IMR-90 (cell line): ENCODE measurements at regions not wholly inside any gene's neighbourhood (a gene's known extent, or its start where the extent isn't known, plus 50 kb on each side); places are given as distances from the start of the nearest gene placed in this dataset.

Source experiments
- ATAC-seq: fragments of 200-7000 bp; cut with Tn5 transposase; 2 replicates; pipeline ENCODE4 v1.9.1; 2020; ENCODE audit warnings: low read depth, mild to moderate bottlenecking, moderate library complexity
- BruUV-seq: library from RNA; stranded (reverse); fragments of 400-500 nt; replicated peaks from 2 replicates; lab custom pipeline; 2021; lab: Mats Ljungman, UMichigan
- CTCF ChIA-PET: fragments of 300-600 bp; formaldehyde crosslinking; extraction: SDS; loops from one replicate; lab custom pipeline; 2021; ENCODE audit warnings: antibody characterized with exemption; lab: Yijun Ruan, JAX
- POLR2A ChIA-PET: fragments of 300-600 bp; sonication (Branson Sonifier 250); formaldehyde crosslinking; loops from one replicate; lab custom pipeline; 2022; ENCODE audit warnings: antibody characterized with exemption; ENCODE audit not compliant: unreplicated experiment; lab: Charles Lee
- DNase-seq: peaks from one replicate; pipeline ENCODE4 v3.0.0; 2013
- H2AFZ ChIP-seq: replicated peaks from 2 replicates; pipeline ENCODE3; 2013; ENCODE audit warnings: low read length, mild to moderate bottlenecking; ENCODE audit not compliant: poor library complexity
- H2AK5ac ChIP-seq: 2 replicates; pipeline ENCODE4 v1.6.1; 2013; ENCODE audit warnings: low read depth, low read length, inconsistent platforms
- H2AK9ac ChIP-seq: replicated peaks from 2 replicates; pipeline ENCODE3; 2013; ENCODE audit warnings: mild to moderate bottlenecking, low read depth, low read length, moderate library complexity; ENCODE audit not compliant: poor library complexity
- H2BK120ac ChIP-seq: 2 replicates; pipeline ENCODE4 v1.6.1; 2013; ENCODE audit warnings: low read depth, low read length, inconsistent platforms
- H2BK15ac ChIP-seq: 3 replicates; pipeline ENCODE4 v1.6.1; 2013; ENCODE audit warnings: low read depth, low read length, inconsistent platforms
- H2BK20ac ChIP-seq: 2 replicates; pipeline ENCODE4 v1.6.1; 2013; ENCODE audit warnings: low read depth, mild to moderate bottlenecking, inconsistent platforms, low read length, moderate library complexity
- H2BK5ac ChIP-seq: 2 replicates; pipeline ENCODE4 v1.6.1; 2013; ENCODE audit warnings: mild to moderate bottlenecking, low read depth, low read length, inconsistent platforms; ENCODE audit not compliant: poor library complexity, severe bottlenecking
- H3K14ac ChIP-seq: replicated peaks from 2 replicates; pipeline ENCODE4 v1.6.1; 2013; ENCODE audit warnings: low read depth, low read length, inconsistent platforms
- H3K18ac ChIP-seq: 2 replicates; pipeline ENCODE4 v1.6.1; 2013; ENCODE audit warnings: low read depth, low read length, control low read depth
- H3K23ac ChIP-seq: 2 replicates; pipeline ENCODE4 v1.6.1; 2013; ENCODE audit warnings: low read depth, low read length, inconsistent platforms
- H3K27ac ChIP-seq: 2 replicates; pipeline ENCODE4 v1.5.1; 2013; ENCODE audit warnings: mild to moderate bottlenecking, control low read depth, low read length; ENCODE audit not compliant: insufficient read depth
- H3K27me3 ChIP-seq: 2 replicates; pipeline ENCODE4 v1.6.1; 2013; ENCODE audit warnings: low read length; ENCODE audit not compliant: control insufficient read depth, insufficient read depth
- H3K36me3 ChIP-seq: 2 replicates; pipeline ENCODE4 v1.6.1; 2013; ENCODE audit warnings: low read length, mixed read lengths; ENCODE audit not compliant: control insufficient read depth, insufficient read depth
- H3K4ac ChIP-seq: 2 replicates; pipeline ENCODE4 v1.6.1; 2013; ENCODE audit warnings: low read depth, low read length, inconsistent platforms
- H3K4me1 ChIP-seq: 2 replicates; pipeline ENCODE4 v1.6.1; 2013; ENCODE audit warnings: low read length, mixed read lengths; ENCODE audit not compliant: control insufficient read depth, insufficient read depth
- H3K4me2 ChIP-seq: 2 replicates; pipeline ENCODE4 v1.6.1; 2013; ENCODE audit warnings: low read depth, mild to moderate bottlenecking, control low read depth, low read length, moderate library complexity
- H3K4me3 ChIP-seq: 2 replicates; pipeline ENCODE4 v1.5.1; 2013; ENCODE audit warnings: low read depth, mild to moderate bottlenecking, control low read depth, low read length, moderate library complexity; ENCODE audit not compliant: insufficient read depth
- H3K56ac ChIP-seq: 2 replicates; pipeline ENCODE4 v1.6.1; 2013; ENCODE audit warnings: low read length, inconsistent platforms; ENCODE audit not compliant: insufficient read depth; ENCODE audit errors: extremely low read depth
- H3K79me1 ChIP-seq, 2 experiments: 2 replicates each; pipeline ENCODE4 v1.6.1; 2013; ENCODE audit warnings: low read length in 2 of 2, inconsistent platforms in 1 of 2, low read depth in 1 of 2
- H3K9ac ChIP-seq: 2 replicates; pipeline ENCODE4 v1.6.1; 2013; ENCODE audit warnings: low read depth, low read length, control low read depth
- H3K9me1 ChIP-seq: 2 replicates; pipeline ENCODE4 v1.6.1; 2013; ENCODE audit warnings: low read length, inconsistent platforms; ENCODE audit not compliant: insufficient read depth
- H3K9me3 ChIP-seq: 2 replicates; pipeline ENCODE4 v1.6.1; 2013; ENCODE audit warnings: low read length; ENCODE audit not compliant: control insufficient read depth, insufficient read depth
- H4K20me1 ChIP-seq: 2 replicates; pipeline ENCODE4 v1.6.1; 2013; ENCODE audit warnings: low read length, inconsistent platforms; ENCODE audit not compliant: insufficient read depth
- H4K5ac ChIP-seq: 2 replicates; pipeline ENCODE4 v1.6.1; 2013; ENCODE audit warnings: mild to moderate bottlenecking, low read depth, low read length, control low read depth
- H4K8ac ChIP-seq, 2 experiments: 2 replicates each; pipeline ENCODE4 v1.6.1; 2013; ENCODE audit warnings: low read depth in 2 of 2, low read length in 2 of 2, control low read depth in 1 of 2, inconsistent platforms in 1 of 2
- H4K91ac ChIP-seq: 2 replicates; pipeline ENCODE4 v1.6.1; 2013; ENCODE audit warnings: low read depth, low read length, inconsistent platforms; ENCODE audit not compliant: insufficient read depth
- BHLHE40 ChIP-seq: fragments of 150-350 bp; IDR thresholded peaks from 2 replicates; pipeline ENCODE4 v1.6.1; 2016; ENCODE audit warnings: mild to moderate bottlenecking, low read depth, low read length
- CEBPB ChIP-seq: IDR thresholded peaks from 2 replicates; pipeline ENCODE4 v1.6.1; 2012; ENCODE audit warnings: low read depth, low read length, improper control_type of control experiment
- CHD1 ChIP-seq: IDR thresholded peaks from 2 replicates; pipeline ENCODE4 v1.6.1; 2012; ENCODE audit warnings: low read depth, low read length, improper control_type of control experiment
- FOS ChIP-seq: fragments of 150-350 bp; IDR thresholded peaks from 2 replicates; pipeline ENCODE4 v1.6.1; 2016; ENCODE audit warnings: low read depth, low read length
- MAFK ChIP-seq: IDR thresholded peaks from 2 replicates; pipeline ENCODE4 v1.6.1; 2012; ENCODE audit warnings: low read depth, low read length, improper control_type of control experiment
- MAZ ChIP-seq: IDR thresholded peaks from 2 replicates; pipeline ENCODE4 v1.6.1; 2012; ENCODE audit warnings: low read depth, mild to moderate bottlenecking, low read length, improper control_type of control experiment, moderate library complexity, borderline replicate concordance
- MXI1 ChIP-seq: IDR thresholded peaks from 2 replicates; pipeline ENCODE4 v1.6.1; 2012; ENCODE audit warnings: low read depth, mild to moderate bottlenecking, low read length, moderate library complexity, borderline replicate concordance
- NFE2L2 ChIP-seq: fragments of 150-350 bp; IDR thresholded peaks from 2 replicates; pipeline ENCODE4 v1.6.1; 2016; ENCODE audit warnings: low read depth, mild to moderate bottlenecking, low read length
- POLR2A ChIP-seq: IDR thresholded peaks from 2 replicates; pipeline ENCODE4 v1.6.1; 2012; ENCODE audit warnings: mild to moderate bottlenecking, low read depth, low read length
- RAD21 ChIP-seq: IDR thresholded peaks from 2 replicates; pipeline ENCODE4 v1.6.1; 2012; ENCODE audit warnings: low read length, improper control_type of control experiment
- RCOR1 ChIP-seq: IDR thresholded peaks from 2 replicates; pipeline ENCODE4 v1.6.1; 2012; ENCODE audit warnings: mild to moderate bottlenecking, low read length, improper control_type of control experiment; ENCODE audit not compliant: insufficient replicate concordance
- RFX5 ChIP-seq: IDR thresholded peaks from 2 replicates; pipeline ENCODE4 v1.8.0; 2012; ENCODE audit warnings: low read depth, mild to moderate bottlenecking, low read length, moderate library complexity
- SMC3 ChIP-seq: fragments of 150-350 bp; IDR thresholded peaks from 2 replicates; pipeline ENCODE4 v1.6.1; 2016; ENCODE audit warnings: low read depth, mild to moderate bottlenecking, antibody characterized with exemption, low read length, moderate library complexity
- WGBS, 2 experiments: methylation state at CpG; one replicate each; pipeline versions ENCODE4 v1.1.5 to v1.1.7; 2013; ENCODE audit warnings: missing lambda C conversion rate in 2 of 2; ENCODE audit not compliant: insufficient read length in 1 of 2; ENCODE audit errors: extremely low coverage in 2 of 2; 5-methylcytosine and 5-hydroxymethylcytosine counted together
- dilution Hi-C: fragments of 300-500 bp; cut with HindIII; formaldehyde crosslinking; loops from one replicate; pipeline ENCODE4 v1.14.3; 2018; ENCODE audit warnings: low sequenced_read_pairs; ENCODE audit not compliant: unreplicated experiment
- in situ Hi-C: fragments of 300-500 bp; cut with MboI; formaldehyde crosslinking; loops from 3 replicates; pipeline ENCODE4 v1.14.3; 2019; ENCODE audit warnings: low sequenced_read_pairs, inconsistent platforms, mixed read lengths
- intact Hi-C: fragments of 100-400 bp; cut with micrococcal nuclease; formaldehyde crosslinking; loops from 2 replicates; pipeline ENCODE4 v1.10.0; 2022
- TF ChIP-seq, protein P1 (sequence below): conservative IDR thresholded peaks from 2 replicates; pipeline ENCODE4 v1.5.1; 2012; ENCODE audit warnings: mild to moderate bottlenecking, low read depth, low read length, improper control_type of control experiment
- TF ChIP-seq, protein P2 (sequence below): fragments of 150-350 bp; IDR thresholded peaks from 2 replicates; pipeline ENCODE4 v1.6.1; 2016; ENCODE audit warnings: low read depth, mild to moderate bottlenecking, low read length, moderate library complexity, borderline replicate concordance
- TF ChIP-seq, protein P3 (sequence below): fragments of 150-350 bp; IDR thresholded peaks from 2 replicates; pipeline ENCODE4 v1.6.1; 2017; ENCODE audit warnings: mild to moderate bottlenecking, antibody characterized with exemption, low read length, low read depth

GRCh38 chr1:38719880-38720279 is 139.7 kb downstream of the RRAGC start:
- H2AK5ac ChIP-seq: no peak overlapping the region
- H3K4me2 ChIP-seq: no peak overlapping the region
- in situ Hi-C loops: no loop called here
- no peaks in the 10 kb centered on the region for H3K4me1 ChIP-seq
- H3K79me1 ChIP-seq: no peaks in the 10 kb centered on the region
- no peak overlapping the region for H3K56ac ChIP-seq
- no peak overlapping the region for H2AFZ ChIP-seq
- H3K9me1 ChIP-seq: no peaks in the 10 kb centered on the region
- no TSS peak for BruUV-seq
- H3K14ac ChIP-seq: no peak overlapping the region
- H3K27me3 ChIP-seq: no peaks in the 10 kb centered on the region
- intact Hi-C loops: no loop called here
- H2BK20ac ChIP-seq: no peak overlapping the region
- H3K9me3 ChIP-seq: no peaks in the 10 kb centered on the region
- no peak overlapping the region for H2BK15ac ChIP-seq
- 50% methylated on average over 2 of the region's 7 CpGs; no CpG with 5 or more reads in 1 of the 2 experiments for WGBS, 2 experiments
- TF ChIP-seq SMC3 (no peak), RAD21 (no peak), CEBPB (no peak), FOS (no peak), MXI1 (no peak), MAFK (no peak), RCOR1 (no peak), MAZ (no peak), POLR2A (no peak), NFE2L2 (no peak), CHD1 (no peak), RFX5 (no peak), BHLHE40 (no peak)
- TF ChIP-seq, protein P1, sequence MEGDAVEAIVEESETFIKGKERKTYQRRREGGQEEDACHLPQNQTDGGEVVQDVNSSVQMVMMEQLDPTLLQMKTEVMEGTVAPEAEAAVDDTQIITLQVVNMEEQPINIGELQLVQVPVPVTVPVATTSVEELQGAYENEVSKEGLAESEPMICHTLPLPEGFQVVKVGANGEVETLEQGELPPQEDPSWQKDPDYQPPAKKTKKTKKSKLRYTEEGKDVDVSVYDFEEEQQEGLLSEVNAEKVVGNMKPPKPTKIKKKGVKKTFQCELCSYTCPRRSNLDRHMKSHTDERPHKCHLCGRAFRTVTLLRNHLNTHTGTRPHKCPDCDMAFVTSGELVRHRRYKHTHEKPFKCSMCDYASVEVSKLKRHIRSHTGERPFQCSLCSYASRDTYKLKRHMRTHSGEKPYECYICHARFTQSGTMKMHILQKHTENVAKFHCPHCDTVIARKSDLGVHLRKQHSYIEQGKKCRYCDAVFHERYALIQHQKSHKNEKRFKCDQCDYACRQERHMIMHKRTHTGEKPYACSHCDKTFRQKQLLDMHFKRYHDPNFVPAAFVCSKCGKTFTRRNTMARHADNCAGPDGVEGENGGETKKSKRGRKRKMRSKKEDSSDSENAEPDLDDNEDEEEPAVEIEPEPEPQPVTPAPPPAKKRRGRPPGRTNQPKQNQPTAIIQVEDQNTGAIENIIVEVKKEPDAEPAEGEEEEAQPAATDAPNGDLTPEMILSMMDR: no peak
- TF ChIP-seq, protein P2, sequence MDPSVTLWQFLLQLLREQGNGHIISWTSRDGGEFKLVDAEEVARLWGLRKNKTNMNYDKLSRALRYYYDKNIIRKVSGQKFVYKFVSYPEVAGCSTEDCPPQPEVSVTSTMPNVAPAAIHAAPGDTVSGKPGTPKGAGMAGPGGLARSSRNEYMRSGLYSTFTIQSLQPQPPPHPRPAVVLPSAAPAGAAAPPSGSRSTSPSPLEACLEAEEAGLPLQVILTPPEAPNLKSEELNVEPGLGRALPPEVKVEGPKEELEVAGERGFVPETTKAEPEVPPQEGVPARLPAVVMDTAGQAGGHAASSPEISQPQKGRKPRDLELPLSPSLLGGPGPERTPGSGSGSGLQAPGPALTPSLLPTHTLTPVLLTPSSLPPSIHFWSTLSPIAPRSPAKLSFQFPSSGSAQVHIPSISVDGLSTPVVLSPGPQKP: no peak
- TF ChIP-seq, protein P3, sequence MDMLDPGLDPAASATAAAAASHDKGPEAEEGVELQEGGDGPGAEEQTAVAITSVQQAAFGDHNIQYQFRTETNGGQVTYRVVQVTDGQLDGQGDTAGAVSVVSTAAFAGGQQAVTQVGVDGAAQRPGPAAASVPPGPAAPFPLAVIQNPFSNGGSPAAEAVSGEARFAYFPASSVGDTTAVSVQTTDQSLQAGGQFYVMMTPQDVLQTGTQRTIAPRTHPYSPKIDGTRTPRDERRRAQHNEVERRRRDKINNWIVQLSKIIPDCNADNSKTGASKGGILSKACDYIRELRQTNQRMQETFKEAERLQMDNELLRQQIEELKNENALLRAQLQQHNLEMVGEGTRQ: no peak
- no peaks in the 10 kb centered on the region for H3K36me3 ChIP-seq
- H4K8ac ChIP-seq: no peak overlapping the region
- no peak overlapping the region for H4K91ac ChIP-seq
- H2BK120ac ChIP-seq: no peak overlapping the region
- H4K20me1 ChIP-seq: no peaks in the 10 kb centered on the region
- ChIA-PET POLR2A (no interaction called here), CTCF (no interaction called here)
- ATAC-seq (no peak), DNase-seq (no peak)
- H3K9ac ChIP-seq: no peak overlapping the region
- no peak overlapping the region for H2BK5ac ChIP-seq
- H3K18ac ChIP-seq: no peak overlapping the region
- H4K5ac ChIP-seq: no peak overlapping the region
- no peak overlapping the region for H3K27ac ChIP-seq
- no peak overlapping the region for H3K23ac ChIP-seq
- no peak overlapping the region for H3K4me3 ChIP-seq
- no peak overlapping the region for H3K4ac ChIP-seq
- no peak overlapping the region for H2AK9ac ChIP-seq
- dilution Hi-C loops: no loop called here
